IPS DF 4.7 (cell line): ENCODE measurements at regions not wholly inside any gene's neighbourhood (a gene's known extent, or its start where the extent isn't known, plus 50 kb on each side); places are given as distances from the start of the nearest gene placed in this dataset.

Experiments
- DNase-seq: peaks from one replicate; pipeline ENCODE4 v3.0.0-alpha.2; 2013; ENCODE audit warnings: low spot score; ENCODE audit errors: extremely low read depth

GRCh38 chr5:108649646-108650045, 98.1 kb upstream of the FER start:
- DNase-seq = no peak

GRCh38 chr5:108649106-108649505, 98.6 kb upstream of the FER start:
- no peak for DNase-seq

DNA sequence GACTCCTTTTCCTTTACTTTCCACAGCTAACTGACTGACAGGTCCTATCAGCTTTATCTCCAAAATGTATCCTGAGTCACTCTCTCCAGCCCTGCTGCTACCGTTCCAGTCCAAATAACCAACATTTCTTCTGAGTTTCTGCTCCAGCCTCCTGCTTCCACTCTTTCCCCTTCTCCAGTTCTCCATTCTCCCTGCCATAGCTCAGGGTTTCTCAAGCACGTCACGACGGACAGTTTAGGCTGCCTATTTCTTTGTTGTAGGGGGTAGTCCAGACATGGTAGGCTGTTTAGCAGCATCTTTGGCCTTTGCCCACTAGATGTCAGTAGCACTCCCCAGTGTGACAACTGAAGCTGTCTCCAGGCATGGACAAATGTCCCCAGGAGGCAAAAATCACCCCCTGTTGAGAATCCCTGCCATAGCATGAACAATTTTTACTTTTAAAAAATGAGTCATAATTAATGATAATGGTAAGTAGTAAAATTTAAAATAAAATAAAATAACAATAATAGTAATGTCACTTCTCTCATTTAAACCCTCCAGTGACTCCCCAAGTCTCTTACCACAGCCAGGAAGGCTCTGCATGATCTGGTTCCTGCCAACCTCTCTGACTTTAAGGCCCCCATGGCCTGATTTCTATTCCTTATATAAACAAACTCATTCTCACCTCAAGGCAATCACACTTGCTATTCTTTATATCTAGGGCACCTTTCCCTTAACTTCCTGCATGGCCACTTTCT, 105.4 kb upstream of the FER start:
- DNase-seq = no peak

DNA sequence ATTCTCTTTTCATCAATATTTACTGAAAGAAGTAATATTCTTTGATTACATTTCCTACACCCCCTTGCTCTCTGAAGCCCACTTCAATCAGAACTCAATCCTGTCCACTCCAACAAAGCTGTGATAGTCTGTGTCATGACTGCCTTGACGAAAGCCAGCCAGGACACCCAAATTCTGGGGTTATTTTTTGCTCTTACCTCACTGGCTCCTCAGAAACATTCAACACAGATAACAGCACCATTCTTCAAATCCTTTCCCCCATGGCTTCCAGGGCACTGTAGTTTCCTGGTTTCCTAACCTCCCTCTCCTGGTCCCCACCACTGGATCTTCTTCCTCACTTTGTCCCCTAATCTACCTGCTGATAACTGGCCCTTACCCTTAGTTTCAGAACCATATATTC, 106.1 kb upstream of the FER start:
- no peak for DNase-seq

GRCh38 chr5:108639366-108639765, 108.3 kb upstream of the FER start:
- DNase-seq = no peak

GRCh38 chr5:108638021-108638420, 109.7 kb upstream of the FER start:
- no peak for DNase-seq

- DNase-seq = no peak
These were observed 110.6 kb upstream of the FER start for GRCh38 chr5:108637134-108637533.

DNA sequence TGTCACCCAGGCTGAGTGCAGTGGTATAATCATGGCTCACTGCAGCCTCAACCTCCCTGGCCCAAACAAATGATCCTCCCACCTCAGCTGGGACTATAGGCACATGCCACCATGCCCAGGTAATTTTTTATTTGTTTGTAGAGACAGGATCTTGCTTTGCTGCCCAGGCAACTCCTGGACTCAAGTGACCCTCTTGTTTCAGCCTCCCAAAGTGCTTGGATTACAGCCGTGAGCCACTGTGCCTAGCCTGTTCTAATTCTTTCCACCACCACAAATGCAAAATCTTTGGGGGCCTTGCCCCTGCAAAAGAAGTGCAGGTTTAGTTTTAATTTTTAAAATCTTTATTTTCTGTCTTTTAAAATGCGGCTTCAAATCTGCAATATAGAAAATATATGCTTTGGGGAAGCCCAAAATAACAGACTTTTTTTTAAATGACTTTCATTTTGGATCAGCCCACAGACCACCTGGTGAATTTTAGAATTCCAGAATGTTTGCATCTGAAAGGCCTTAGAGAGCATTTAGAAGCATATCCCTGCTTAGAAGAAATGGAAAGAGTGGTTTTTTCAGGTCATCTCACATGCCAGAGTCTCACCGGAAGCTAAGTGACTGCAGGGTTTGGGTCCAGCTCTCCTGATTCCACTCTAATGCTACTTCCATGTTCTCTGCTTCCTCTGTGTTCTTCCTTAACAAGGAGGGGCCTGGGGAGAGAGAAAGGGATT, 111.4 kb upstream of the FER start:
- DNase-seq = no peak

GRCh38 chr5:108634617-108635288, 112.9 kb upstream of the FER start:
- no peak for DNase-seq

- no peak for DNase-seq
These were observed 113.6 kb upstream of the FER start for GRCh38 chr5:108634010-108634616.

- DNase-seq = no peak
These were observed 117.7 kb upstream of the FER start for GRCh38 chr5:108629779-108630528.

- no peak for DNase-seq
These were observed 122.0 kb upstream of the FER start for GRCh38 chr5:108625654-108626053.

GRCh38 chr5:108623826-108624225, 123.9 kb upstream of the FER start:
- DNase-seq = no peak

DNA sequence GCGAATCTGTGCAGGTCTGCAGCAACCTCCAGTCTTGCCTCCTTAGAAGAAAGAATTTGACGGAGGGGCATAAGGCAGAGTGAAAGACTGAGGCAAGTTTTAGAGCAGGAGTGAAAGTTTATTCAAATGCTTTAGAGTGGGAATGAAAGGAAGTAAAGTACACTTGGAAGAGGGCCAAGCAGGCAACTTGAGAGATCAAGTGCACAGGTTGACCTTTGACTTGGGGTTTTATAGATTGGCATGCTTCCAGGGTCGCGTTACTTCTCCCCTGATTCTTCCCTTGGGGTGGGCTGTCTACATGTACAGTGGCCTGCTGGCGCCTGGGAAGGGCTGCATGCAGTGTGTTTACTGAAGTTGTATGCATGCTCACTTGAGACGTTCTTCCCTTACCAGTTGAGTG, 127.2 kb upstream of the FER start:
- no peak for DNase-seq

DNA sequence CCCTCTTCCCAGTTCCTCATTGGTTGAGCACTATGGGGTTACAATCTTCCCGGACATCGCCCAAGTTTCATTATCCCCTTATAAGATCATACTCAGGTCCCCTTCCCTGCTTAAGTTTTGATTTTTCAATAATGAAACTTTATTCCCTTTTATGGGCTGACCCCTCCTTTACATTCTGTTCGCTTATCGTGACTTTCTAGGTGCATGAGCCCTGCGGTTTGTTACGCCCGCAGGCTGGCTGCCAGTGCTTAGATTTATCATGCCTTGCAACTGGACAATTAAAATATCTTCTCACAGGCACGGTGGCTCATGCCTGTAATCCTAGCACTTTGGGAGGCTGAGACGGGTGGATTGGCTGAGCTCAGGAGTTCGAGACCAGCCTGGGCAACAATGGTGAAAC, 127.9 kb upstream of the FER start:
- no peak for DNase-seq

GRCh38 chr5:108617467-108618435, 129.9 kb upstream of the FER start:
- no peak for DNase-seq

DNA sequence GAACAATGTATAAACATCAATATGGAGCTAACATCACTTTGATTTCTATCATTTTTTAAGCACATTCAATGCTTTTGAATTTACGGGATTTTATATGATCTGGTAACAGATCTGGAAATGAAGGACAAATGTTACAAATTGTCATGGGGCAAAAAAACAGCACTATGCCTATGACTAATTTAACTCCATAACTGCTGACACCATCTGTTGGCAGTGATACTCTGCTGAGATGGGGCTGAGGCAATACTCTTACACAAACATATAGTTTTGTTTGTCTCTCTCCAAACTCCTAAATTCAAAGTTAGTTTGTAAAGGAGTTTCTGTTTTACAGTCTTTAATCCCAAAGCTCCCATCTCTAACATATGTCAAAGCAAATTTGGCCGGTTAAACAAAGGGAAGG, 132.5 kb upstream of the FER start:
- no peak for DNase-seq

GRCh38 chr5:108607421-108607820, 140.3 kb upstream of the FER start:
- DNase-seq = no peak

DNA sequence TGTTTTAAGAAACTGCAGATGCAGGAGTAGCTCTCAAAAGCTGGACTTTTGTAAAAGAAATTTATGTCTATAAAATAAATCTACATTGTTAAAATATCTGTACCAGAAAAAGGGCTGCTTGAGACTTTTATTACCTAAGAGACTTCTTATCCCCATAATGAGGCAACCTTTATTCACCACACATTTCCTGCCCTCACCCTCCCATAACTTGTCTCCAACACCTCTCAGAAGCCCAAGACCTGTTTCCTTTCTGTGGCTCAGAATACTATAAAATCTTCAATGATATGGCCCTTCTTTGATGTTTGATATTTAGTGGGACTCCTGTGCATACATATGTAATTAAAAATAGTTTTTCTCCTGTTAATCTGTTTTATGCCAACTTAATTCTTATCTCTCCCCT, 141.5 kb upstream of the FER start:
- DNase-seq = no peak

DNA sequence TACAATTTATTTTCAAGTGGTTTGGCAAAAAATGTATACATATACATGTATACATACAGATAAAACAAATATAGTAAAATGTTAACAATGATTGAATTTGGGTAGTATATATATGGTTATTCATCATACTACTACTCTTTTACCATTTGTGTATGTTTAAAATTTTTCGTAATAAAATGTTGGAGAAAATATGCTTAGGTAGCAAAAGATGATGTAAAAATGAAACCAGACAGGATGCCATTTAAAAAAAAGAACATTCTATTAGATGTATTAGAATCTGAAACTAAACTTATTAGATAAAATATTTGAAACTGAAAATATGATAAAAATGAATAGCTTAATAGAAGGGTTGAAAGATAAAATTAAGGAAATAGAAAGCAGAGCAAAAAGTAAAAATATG, 144.9 kb upstream of the FER start:
- no peak for DNase-seq
